ENCODE measurements at regions not wholly inside any gene's neighbourhood (a gene's known extent, or its start where the extent isn't known, plus 50 kb on each side); places are given as distances from the start of the nearest gene placed in this dataset.

GRCh38 chr15:57897870-57898269, 167.6 kb downstream of the ALDH1A2 start:
- DNase-seq = no peak
- whole genome bisulfite sequencing, 4 donors = 95 to 97% (median 96%) methylated on average over 3 of the region's 3 CpGs
- no peak for TF ChIP-seq POLR2A (IDR thresholded peaks at IDR 0.05)
- no peak for TF ChIP-seq CTCF (IDR thresholded peaks at IDR 0.05)

GRCh38 chr15:57902155-57902554, 163.4 kb downstream of the ALDH1A2 start:
- Histone ChIP-seq H3K36me3 (no peaks in the 10 kb centered on the region), H3K4me3 (no peak overlapping the region), H3K4me1 (no peaks in the 10 kb centered on the region), H3K27ac (no peak overlapping the region), H3K27me3 (peaks cover 0 to 7% (median 0%) of the 10 kb centered on the region in 9 donors), H3K9me3 (no peaks in the 10 kb centered on the region)
- no peak for ATAC-seq
- TF ChIP-seq POLR2A (IDR thresholded peaks at IDR 0.05) = no peak
- no peak for TF ChIP-seq CTCF (IDR thresholded peaks at IDR 0.05)
- WGBS, 4 donors = 89 to 100% (median 95%) methylated on average over 1 of the region's 1 CpG
- DNase-seq = no peak
- intact Hi-C loops (cut with DNase I) = no loop called here

More at GRCh38 chr15:57897870-57898269, 167.6 kb downstream of the ALDH1A2 start:
- no peak overlapping the region for H3K4me3 ChIP-seq
- intact Hi-C loops (cut with DNase I) = no loop called here
- H3K27ac ChIP-seq = no peak overlapping the region
- no peaks in the 10 kb centered on the region for H3K36me3 ChIP-seq
- no peaks in the 10 kb centered on the region for H3K27me3 ChIP-seq
- ATAC-seq = no peak
- no peaks in the 10 kb centered on the region for H3K4me1 ChIP-seq
- H3K9me3 ChIP-seq = no peaks in the 10 kb centered on the region

Measured in heart left ventricle (tissue), 16 donors.